ENCODE measurements at regions not wholly inside any gene's neighbourhood (a gene's known extent, or its start where the extent isn't known, plus 50 kb on each side); places are given as distances from the start of the nearest gene placed in this dataset.

GRCh38 chr2:147509821-147510220 lies 335.0 kb upstream of the ACVR2A start:
- no peak for TF ChIP-seq CTCF (IDR thresholded peaks at IDR 0.05)
- no peak for TF ChIP-seq POLR2A (IDR thresholded peaks at IDR 0.05)
- no peaks in the 10 kb centered on the region for H3K4me1 ChIP-seq
- no peaks in the 10 kb centered on the region for H3K9me3 ChIP-seq

DNA sequence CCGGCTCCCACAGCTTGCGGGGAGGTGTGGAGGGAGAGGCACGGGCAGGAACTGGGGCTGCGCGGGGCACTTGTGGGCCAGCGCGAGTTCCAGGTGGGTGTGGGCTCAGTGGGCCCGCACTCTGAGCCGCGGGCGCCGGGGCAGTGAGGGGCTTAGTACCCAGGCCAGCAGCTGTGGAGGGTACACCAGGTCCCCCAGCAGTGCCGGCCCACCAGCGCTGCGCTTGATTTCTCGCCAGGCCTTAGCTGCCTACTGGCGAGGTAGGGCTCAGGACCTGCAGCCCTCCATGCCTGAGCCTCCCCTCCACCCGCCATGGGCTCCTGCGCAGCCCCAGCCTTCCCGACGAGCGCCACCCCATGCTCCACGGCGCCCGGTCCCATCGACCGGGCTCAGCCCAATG lies 337.9 kb upstream of the ACVR2A start:
- TF ChIP-seq CTCF (IDR thresholded peaks at IDR 0.05) (no peak), POLR2A (IDR thresholded peaks at IDR 0.05) (no peak)
- WGBS, 2 donors, result 94% methylated on average over 23 of the region's 27 CpGs; no CpG with 5 or more reads in 1 of the 2 donors
- no peak for DNase-seq
- Histone ChIP-seq H3K27ac (no peak overlapping the region), H3K27me3 (no peaks in the 10 kb centered on the region), H3K36me3 (no peaks in the 10 kb centered on the region), H3K9me3 (no peaks in the 10 kb centered on the region), H3K4me3 (replicated peaks in 1 of 3) (no peak overlapping the region), H3K4me1 (no peaks in the 10 kb centered on the region)
- intact Hi-C loops (cut with DNase I), result no loop called here

More at GRCh38 chr2:147509821-147510220, 335.0 kb upstream of the ACVR2A start:
- no peak for DNase-seq
- Histone ChIP-seq H3K36me3 (no peaks in the 10 kb centered on the region), H3K4me3 (replicated peaks in 1 of 3) (no peak overlapping the region), H3K27ac (no peak overlapping the region), H3K27me3 (no peaks in the 10 kb centered on the region)
- intact Hi-C loops (cut with DNase I), result no loop called here

DNA sequence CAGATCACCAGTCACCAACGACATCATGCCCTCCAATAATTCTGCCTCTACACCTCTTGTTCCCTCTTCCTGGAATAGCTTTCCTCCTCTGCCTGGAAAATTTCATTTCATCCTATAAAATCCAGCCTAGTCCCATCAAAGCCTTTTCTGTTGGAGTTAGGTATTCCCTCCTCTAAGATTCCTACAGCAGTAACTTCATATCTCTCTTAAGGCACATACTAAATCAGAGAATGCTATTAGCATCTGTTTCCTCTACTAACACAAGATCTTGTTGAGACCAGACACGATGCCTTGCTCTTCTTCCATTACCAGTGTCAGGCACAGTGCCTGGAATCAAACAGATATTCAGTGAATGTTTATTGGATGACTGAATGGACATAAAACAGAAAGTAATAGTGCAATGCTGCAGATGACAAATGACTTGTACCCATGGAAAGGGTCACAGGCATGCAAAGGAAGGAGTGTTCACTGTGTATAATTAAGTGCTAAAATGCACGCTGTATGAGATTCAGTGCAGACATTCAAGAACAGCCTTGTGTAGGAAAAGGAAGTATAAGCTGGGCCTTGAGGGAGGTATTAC lies 342.0 kb upstream of the ACVR2A start:
- intact Hi-C loops (cut with DNase I), result no loop called here
- 84 to 87% methylated on average over 3 of the region's 3 CpGs for WGBS, 2 donors
- Histone ChIP-seq H3K9me3 (no peaks in the 10 kb centered on the region), H3K36me3 (no peaks in the 10 kb centered on the region), H3K27ac (no peak overlapping the region), H3K27me3 (no peaks in the 10 kb centered on the region), H3K4me1 (no peaks in the 10 kb centered on the region), H3K4me3 (replicated peaks in 1 of 3) (no peak overlapping the region)
- TF ChIP-seq POLR2A (IDR thresholded peaks at IDR 0.05) (no peak), CTCF (IDR thresholded peaks at IDR 0.05) (no peak)
- DNase-seq, result no peak

DNA sequence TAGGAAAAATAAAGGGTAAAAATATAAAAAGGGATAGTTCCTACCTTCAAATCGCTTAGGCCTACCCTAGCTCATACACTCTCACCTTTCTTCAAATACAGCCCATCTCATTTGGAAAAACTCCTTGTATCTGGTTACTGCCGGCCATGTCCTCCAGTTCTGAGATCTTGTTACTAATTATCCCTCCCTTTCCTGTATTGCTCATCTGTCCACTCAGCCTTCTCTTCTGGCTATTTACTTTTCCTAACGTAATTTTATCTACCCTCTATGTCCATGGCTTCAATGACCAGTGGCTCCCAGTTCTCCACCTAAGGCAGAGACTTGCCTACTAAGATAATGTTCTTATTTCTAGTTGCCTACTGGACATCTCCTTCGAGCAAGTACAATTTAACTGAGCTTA lies 342.9 kb upstream of the ACVR2A start:
- H3K27me3 ChIP-seq, result no peaks in the 10 kb centered on the region
- 83 to 89% methylated on average over 4 of the region's 4 CpGs for WGBS, 2 donors
- no peaks in the 10 kb centered on the region for H3K9me3 ChIP-seq
- intact Hi-C loops (cut with DNase I), result no loop called here
- no peak for DNase-seq
- no peak overlapping the region for H3K27ac ChIP-seq
- H3K4me1 ChIP-seq, result no peaks in the 10 kb centered on the region
- no peaks in the 10 kb centered on the region for H3K36me3 ChIP-seq
- H3K4me3 ChIP-seq (replicated peaks in 1 of 3), result no peak overlapping the region
- no peak for TF ChIP-seq POLR2A (IDR thresholded peaks at IDR 0.05)

GRCh38 chr2:147500819-147501395 lies 343.9 kb upstream of the ACVR2A start:
- Histone ChIP-seq H3K9me3 (no peaks in the 10 kb centered on the region), H3K36me3 (no peaks in the 10 kb centered on the region), H3K27ac (no peak overlapping the region), H3K4me1 (no peaks in the 10 kb centered on the region), H3K27me3 (no peaks in the 10 kb centered on the region), H3K4me3 (replicated peaks in 1 of 3) (no peak overlapping the region)
- WGBS, 2 donors, result 70 to 81% methylated on average over 1 of the region's 1 CpG
- DNase-seq, result no peak
- TF ChIP-seq POLR2A (IDR thresholded peaks at IDR 0.05) (no peak), CTCF (IDR thresholded peaks at IDR 0.05) (no peak)
- intact Hi-C loops (cut with DNase I), result no loop called here
